Fibroblast of mammary gland (primary cell): ENCODE measurements at regions not wholly inside any gene's neighbourhood (a gene's known extent, or its start where the extent isn't known, plus 50 kb on each side); places are given as distances from the start of the nearest gene placed in this dataset.

Experiments used
- DNase-seq: peaks from one replicate; pipeline ENCODE4 v3.0.0-alpha.2; 2010; ENCODE audit warnings: low read depth
- H3K4me3 ChIP-seq: 2 replicates; pipeline ENCODE4 v1.5.1; 2011; ENCODE audit warnings: low read depth, mild to moderate bottlenecking, low read length, moderate library complexity; ENCODE audit not compliant: control insufficient read depth
- CTCF ChIP-seq: conservative IDR thresholded peaks from 2 replicates; pipeline ENCODE4 v1.5.1; 2011; ENCODE audit warnings: low read depth, low read length, inconsistent platforms; ENCODE audit not compliant: control insufficient read depth, insufficient read depth

- no peak for DNase-seq
- H3K4me3 ChIP-seq = no peak overlapping the region
- no peak for TF ChIP-seq CTCF
These were observed 1239.3 kb downstream of the MRPL39 start for GRCh38 chr21:24367936-24368335.

GRCh38 chr21:24353492-24353891 lies 1253.8 kb downstream of the MRPL39 start:
- TF ChIP-seq CTCF = no peak
- H3K4me3 ChIP-seq = no peak overlapping the region

GRCh38 chr21:24339406-24339805 lies 1267.9 kb downstream of the MRPL39 start:
- no peak for TF ChIP-seq CTCF
- no peak for DNase-seq
- H3K4me3 ChIP-seq = no peak overlapping the region

More at GRCh38 chr21:24353492-24353891, 1253.8 kb downstream of the MRPL39 start:
- DNase-seq = no peak

- TF ChIP-seq CTCF = no peak
- H3K4me3 ChIP-seq = no peak overlapping the region
- DNase-seq = no peak
These were observed 1270.8 kb downstream of the MRPL39 start for GRCh38 chr21:24336491-24336890.

- DNase-seq = no peak
- no peak for TF ChIP-seq CTCF
- no peak overlapping the region for H3K4me3 ChIP-seq
These were observed 1283.7 kb downstream of the MRPL39 start for GRCh38 chr21:24323536-24323935.

- no peak for TF ChIP-seq CTCF
- DNase-seq = no peak
- H3K4me3 ChIP-seq = no peak overlapping the region
These were observed 1290.9 kb downstream of the MRPL39 start for GRCh38 chr21:24316277-24316922.

- TF ChIP-seq CTCF = no peak
- no peak for DNase-seq
- no peak overlapping the region for H3K4me3 ChIP-seq
These were observed 1296.5 kb downstream of the MRPL39 start for GRCh38 chr21:24310788-24311187.
